ENCODE measurements at regions not wholly inside any gene's neighbourhood (a gene's known extent, or its start where the extent isn't known, plus 50 kb on each side); places are given as distances from the start of the nearest gene placed in this dataset.

- no peak for DNase-seq
- Histone ChIP-seq H3K36me3 (no peaks in the 10 kb centered on the region), H3K4me1 (ENCODE audit: insufficient read depth) (no peaks in the 10 kb centered on the region), H3K27me3 (no peaks in the 10 kb centered on the region), H3K4me3 (no peak overlapping the region), H3K9me3 (no peaks in the 10 kb centered on the region), H3K27ac (no peak overlapping the region)
- 16 to 24% (median 18%) methylated on average over 4 of the region's 4 CpGs for WGBS, 3 donors
- intact Hi-C loops (cut with DNase I), result no loop called here
- TF ChIP-seq EP300 (IDR thresholded peaks at IDR 0.05), result no peak
- TF ChIP-seq CTCF (IDR thresholded peaks at IDR 0.05), result no peak
These were observed 1651.9 kb upstream of the MIR17HG start for GRCh38 chr13:89695343-89696257.

- Histone ChIP-seq H3K9me3 (no peaks in the 10 kb centered on the region), H3K36me3 (no peaks in the 10 kb centered on the region), H3K4me1 (ENCODE audit: insufficient read depth) (no peaks in the 10 kb centered on the region), H3K27me3 (no peaks in the 10 kb centered on the region), H3K4me3 (no peak overlapping the region), H3K27ac (no peak overlapping the region)
- no peak for DNase-seq
- WGBS, 3 donors, result 43 to 48% (median 48%) methylated on average over 9 of the region's 9 CpGs
- TF ChIP-seq EP300 (IDR thresholded peaks at IDR 0.05), result no peak
- no peak for TF ChIP-seq CTCF (IDR thresholded peaks at IDR 0.05)
- TF ChIP-seq POLR2A (IDR thresholded peaks at IDR 0.05), result no peak
- intact Hi-C loops (cut with DNase I), result no loop called here
These were observed 1645.6 kb upstream of the MIR17HG start for GRCh38 chr13:89701913-89702312.

DNA sequence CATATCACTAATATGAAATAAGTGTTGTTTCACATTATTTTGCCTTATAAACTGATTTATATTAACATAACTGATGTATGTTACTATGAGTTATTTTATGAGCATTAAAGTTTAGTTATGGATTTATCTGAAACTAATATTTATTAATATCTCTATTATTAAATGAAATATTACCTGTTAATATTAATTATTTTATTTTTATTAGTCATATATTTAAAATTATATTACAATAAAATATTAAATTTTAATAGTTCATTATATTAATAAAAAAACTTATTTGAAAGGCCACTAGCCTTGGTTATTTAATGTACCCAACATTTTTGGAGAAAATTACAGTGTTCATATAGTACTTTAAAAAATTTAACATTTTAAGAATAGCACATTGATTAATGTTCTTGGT is 1643.4 kb upstream of the MIR17HG start:
- intact Hi-C loops (cut with DNase I), result no loop called here
- Histone ChIP-seq H3K27me3 (no peaks in the 10 kb centered on the region), H3K4me1 (ENCODE audit: insufficient read depth) (no peaks in the 10 kb centered on the region), H3K4me3 (no peak overlapping the region), H3K36me3 (no peaks in the 10 kb centered on the region), H3K9me3 (no peaks in the 10 kb centered on the region), H3K27ac (no peak overlapping the region)
- DNase-seq, result no peak
- TF ChIP-seq CTCF (IDR thresholded peaks at IDR 0.05), result no peak
- no peak for TF ChIP-seq EP300 (IDR thresholded peaks at IDR 0.05)
- no peak for TF ChIP-seq POLR2A (IDR thresholded peaks at IDR 0.05)

DNA sequence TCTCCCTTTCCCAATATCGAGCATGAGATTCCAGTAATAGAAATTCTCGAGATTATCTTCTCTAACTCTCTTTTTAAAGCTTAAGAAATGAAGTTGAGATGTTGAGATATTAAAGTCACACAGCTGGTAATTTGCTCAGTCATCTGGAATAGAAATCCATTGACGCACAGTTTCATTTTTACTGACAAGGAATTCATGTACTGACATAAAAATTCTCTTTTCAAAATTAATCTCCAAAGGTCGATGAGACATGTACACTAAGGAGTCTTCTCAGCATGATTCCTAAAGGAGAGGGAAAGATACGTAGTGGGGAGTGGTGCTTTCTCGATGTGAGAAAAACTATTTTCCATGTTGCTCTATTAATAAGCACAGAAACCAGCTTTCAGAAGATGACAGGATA is 1639.5 kb upstream of the MIR17HG start:
- no peak for TF ChIP-seq POLR2A (IDR thresholded peaks at IDR 0.05)
- no peak for TF ChIP-seq EP300 (IDR thresholded peaks at IDR 0.05)
- no peak for TF ChIP-seq CTCF (IDR thresholded peaks at IDR 0.05)
- Histone ChIP-seq H3K27me3 (no peaks in the 10 kb centered on the region), H3K27ac (no peak overlapping the region), H3K4me3 (no peak overlapping the region), H3K4me1 (ENCODE audit: insufficient read depth) (no peaks in the 10 kb centered on the region), H3K9me3 (no peaks in the 10 kb centered on the region), H3K36me3 (no peaks in the 10 kb centered on the region)
- 89 to 93% (median 91%) methylated on average over 6 of the region's 6 CpGs for WGBS, 3 donors
- intact Hi-C loops (cut with DNase I), result no loop called here
- no peak for DNase-seq

Measured in ovary (tissue), 7 donors.